SH-SY5Y (cell line): ENCODE measurements at regions not wholly inside any gene's neighbourhood (a gene's known extent, or its start where the extent isn't known, plus 50 kb on each side); places are given as distances from the start of the nearest gene placed in this dataset.

Source experiments
- GATA2 ChIP-seq: IDR thresholded peaks from 2 replicates; pipeline ENCODE4 v1.6.1; 2011; ENCODE audit warnings: mild to moderate bottlenecking, low read depth, low read length
- GATA3 ChIP-seq: IDR thresholded peaks from 2 replicates; pipeline ENCODE4 v1.6.1; 2011; ENCODE audit warnings: low read depth, mild to moderate bottlenecking, low read length, moderate library complexity

DNA sequence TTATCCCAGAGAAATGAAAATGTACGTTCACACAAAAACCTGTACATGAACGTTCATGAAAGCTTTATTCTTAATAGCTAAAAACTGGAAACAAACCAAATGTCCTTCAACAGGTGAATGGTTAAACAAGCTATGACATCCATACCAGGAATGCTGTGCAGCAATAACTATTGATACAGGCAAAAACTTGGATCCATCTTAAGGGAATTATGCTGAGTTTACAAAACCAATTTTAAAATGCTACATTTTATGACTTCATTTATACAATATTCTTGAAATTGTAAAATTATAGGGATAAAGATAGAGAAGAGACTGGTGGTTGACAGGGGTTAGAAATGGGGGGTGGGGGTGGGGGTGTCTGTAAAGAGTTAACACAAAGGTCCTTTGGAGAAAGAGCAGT, 280.3 kb downstream of the TGFB2 start:
- TF ChIP-seq GATA2: no peak
- TF ChIP-seq GATA3: no peak
